BLaER1 (cell line): ENCODE measurements at regions not wholly inside any gene's neighbourhood (a gene's known extent, or its start where the extent isn't known, plus 50 kb on each side); places are given as distances from the start of the nearest gene placed in this dataset.

ENCODE experiments used
- H3K27ac ChIP-seq: shearing (Covaris generic); formaldehyde crosslinking; 2 replicates; pipeline ENCODE4 v1.8.1; 2022
- H3K27me3 ChIP-seq: shearing (Covaris generic); formaldehyde crosslinking; 2 replicates; pipeline ENCODE4 v1.8.1; 2022
- H3K36me3 ChIP-seq: shearing (Covaris generic); formaldehyde crosslinking; 2 replicates; pipeline ENCODE4 v1.8.1; 2022
- H3K4me1 ChIP-seq: shearing (Covaris generic); formaldehyde crosslinking; 2 replicates; pipeline ENCODE4 v1.8.1; 2022
- H3K4me2 ChIP-seq: shearing (Covaris generic); formaldehyde crosslinking; 2 replicates; pipeline ENCODE4 v1.8.1; 2022
- H3K4me3 ChIP-seq: shearing (Covaris generic); formaldehyde crosslinking; 2 replicates; pipeline ENCODE4 v1.8.1; 2022
- H3K9ac ChIP-seq: shearing (Covaris generic); formaldehyde crosslinking; 2 replicates; pipeline ENCODE4 v1.8.1; 2022
- H3K9me3 ChIP-seq: shearing (Covaris generic); formaldehyde crosslinking; 2 replicates; pipeline ENCODE4 v1.8.1; 2022
- H4K20me1 ChIP-seq: shearing (Covaris generic); formaldehyde crosslinking; 2 replicates; pipeline ENCODE4 v1.8.1; 2022
- Cebpa-rat ChIP-seq: shearing (Covaris generic); IDR thresholded peaks from 2 replicates; pipeline ENCODE4 v1.8.1; 2022

- Histone ChIP-seq H3K9ac (no peak overlapping the region), H3K4me1 (no peaks in the 10 kb centered on the region), H3K4me2 (no peak overlapping the region), H3K4me3 (no peak overlapping the region), H3K27me3 (no peaks in the 10 kb centered on the region), H3K27ac (no peak overlapping the region), H4K20me1 (no peaks in the 10 kb centered on the region), H3K9me3 (no peaks in the 10 kb centered on the region), H3K36me3 (no peaks in the 10 kb centered on the region)
- no peak for TF ChIP-seq Cebpa-rat
Measured at GRCh38 chr3:157578181-157578580, 75.0 kb upstream of the VEPH1 start.

GRCh38 chr3:157574531-157574930, 71.3 kb upstream of the VEPH1 start:
- Histone ChIP-seq H3K4me1 (no peaks in the 10 kb centered on the region), H3K36me3 (no peaks in the 10 kb centered on the region), H3K27me3 (no peaks in the 10 kb centered on the region), H3K27ac (no peak overlapping the region), H4K20me1 (no peaks in the 10 kb centered on the region), H3K4me3 (no peak overlapping the region), H3K4me2 (no peak overlapping the region), H3K9ac (no peak overlapping the region), H3K9me3 (no peaks in the 10 kb centered on the region)
- no peak for TF ChIP-seq Cebpa-rat

- no peak for TF ChIP-seq Cebpa-rat
- H3K4me2 ChIP-seq = no peak overlapping the region
- no peaks in the 10 kb centered on the region for H4K20me1 ChIP-seq
- H3K9me3 ChIP-seq = no peaks in the 10 kb centered on the region
- no peak overlapping the region for H3K4me3 ChIP-seq
- H3K9ac ChIP-seq = no peak overlapping the region
- H3K27me3 ChIP-seq = no peaks in the 10 kb centered on the region
- no peaks in the 10 kb centered on the region for H3K36me3 ChIP-seq
- no peaks in the 10 kb centered on the region for H3K4me1 ChIP-seq
- H3K27ac ChIP-seq = no peak overlapping the region
Measured at GRCh38 chr3:157573780-157574378, 70.7 kb upstream of the VEPH1 start.

- Histone ChIP-seq H3K36me3 (no peaks in the 10 kb centered on the region), H4K20me1 (no peaks in the 10 kb centered on the region), H3K27ac (no peak overlapping the region), H3K9me3 (no peaks in the 10 kb centered on the region), H3K9ac (no peak overlapping the region), H3K27me3 (no peaks in the 10 kb centered on the region), H3K4me3 (no peak overlapping the region), H3K4me1 (no peaks in the 10 kb centered on the region), H3K4me2 (no peak overlapping the region)
- TF ChIP-seq Cebpa-rat = no peak
Measured at GRCh38 chr3:157573281-157573680, 70.1 kb upstream of the VEPH1 start.

GRCh38 chr3:157572559-157573270, 69.5 kb upstream of the VEPH1 start:
- H4K20me1 ChIP-seq = no peaks in the 10 kb centered on the region
- H3K36me3 ChIP-seq = no peaks in the 10 kb centered on the region
- no peak for TF ChIP-seq Cebpa-rat
- no peak overlapping the region for H3K27ac ChIP-seq
- no peak overlapping the region for H3K9ac ChIP-seq
- H3K9me3 ChIP-seq = no peaks in the 10 kb centered on the region
- no peak overlapping the region for H3K4me2 ChIP-seq
- no peaks in the 10 kb centered on the region for H3K4me1 ChIP-seq
- no peak overlapping the region for H3K4me3 ChIP-seq
- H3K27me3 ChIP-seq = no peaks in the 10 kb centered on the region

GRCh38 chr3:157566596-157566995, 63.4 kb upstream of the VEPH1 start:
- no peak overlapping the region for H3K9ac ChIP-seq
- TF ChIP-seq Cebpa-rat = no peak
- no peaks in the 10 kb centered on the region for H3K4me1 ChIP-seq
- no peaks in the 10 kb centered on the region for H3K27me3 ChIP-seq
- no peak overlapping the region for H3K4me3 ChIP-seq
- no peaks in the 10 kb centered on the region for H3K9me3 ChIP-seq
- H3K27ac ChIP-seq = no peak overlapping the region
- no peaks in the 10 kb centered on the region for H3K36me3 ChIP-seq
- H4K20me1 ChIP-seq = no peaks in the 10 kb centered on the region
- no peak overlapping the region for H3K4me2 ChIP-seq

- Histone ChIP-seq H3K4me1 (no peaks in the 10 kb centered on the region), H3K9me3 (no peaks in the 10 kb centered on the region), H4K20me1 (no peaks in the 10 kb centered on the region), H3K9ac (no peak overlapping the region), H3K27ac (no peak overlapping the region), H3K4me3 (no peak overlapping the region), H3K27me3 (no peaks in the 10 kb centered on the region), H3K4me2 (no peak overlapping the region), H3K36me3 (no peaks in the 10 kb centered on the region)
- TF ChIP-seq Cebpa-rat = no peak
Measured at GRCh38 chr3:157559401-157559800, 56.2 kb upstream of the VEPH1 start.
